ENCODE measurements at regions not wholly inside any gene's neighbourhood (a gene's known extent, or its start where the extent isn't known, plus 50 kb on each side); places are given as distances from the start of the nearest gene placed in this dataset.

GRCh38 chr14:42229294-42229693 lies 622.6 kb downstream of the LRFN5 start:
- CTCF ChIA-PET, result no interaction called here
- H4K8ac ChIP-seq (ENCODE audit: low read depth in 2 of 2, low read length in 2 of 2), result no peak overlapping the region
- no TSS peak for BruUV-seq (replicated peaks)

More at GRCh38 chr14:42229294-42229693, 622.6 kb downstream of the LRFN5 start:
- no peak overlapping the region for H3K4ac ChIP-seq (ENCODE audit: low read depth, low read length)
- DNase-seq (no peak), ATAC-seq (ENCODE audit: low read depth) (no peak)
- no peak overlapping the region for H3K14ac ChIP-seq (replicated peaks; ENCODE audit: low read depth, low read length)
- no peaks in the 10 kb centered on the region for H3K9me3 ChIP-seq (ENCODE audit: control insufficient read depth, insufficient read depth, low read length)
- no peak overlapping the region for H2AFZ ChIP-seq (replicated peaks; ENCODE audit: low read length, poor library complexity)
- no peak overlapping the region for H2BK20ac ChIP-seq (ENCODE audit: low read depth, low read length)
- H3K4me1 ChIP-seq (ENCODE audit: control insufficient read depth, insufficient read depth, low read length), result no peaks in the 10 kb centered on the region
- no peak overlapping the region for H3K18ac ChIP-seq (ENCODE audit: low read depth, low read length)
- H3K27me3 ChIP-seq (ENCODE audit: control insufficient read depth, insufficient read depth, low read length), result no peaks in the 10 kb centered on the region
- H2AK5ac ChIP-seq (ENCODE audit: low read depth, low read length), result no peak overlapping the region
- H3K9ac ChIP-seq (ENCODE audit: low read depth, low read length), result no peak overlapping the region
- no peak overlapping the region for H2AK9ac ChIP-seq (replicated peaks; ENCODE audit: low read depth, low read length, poor library complexity)
- no peak overlapping the region for H3K56ac ChIP-seq (ENCODE audit: extremely low read depth, insufficient read depth, low read length)
- POLR2A ChIA-PET (ENCODE audit: unreplicated experiment), result no interaction called here
- H4K91ac ChIP-seq (ENCODE audit: insufficient read depth, low read depth, low read length), result no peak overlapping the region
- TF ChIP-seq CHD1 (IDR thresholded peaks at IDR 0.05; ENCODE audit: low read depth, low read length) (no peak), RCOR1 (IDR thresholded peaks at IDR 0.05; ENCODE audit: insufficient replicate concordance, low read length) (no peak), POLR2A (IDR thresholded peaks at IDR 0.05; ENCODE audit: low read depth, low read length) (no peak), RFX5 (IDR thresholded peaks at IDR 0.05; ENCODE audit: low read depth, low read length) (no peak), USF2 (IDR thresholded peaks at IDR 0.05; ENCODE audit: low read depth, low read length) (no peak), ELK1 (IDR thresholded peaks at IDR 0.05; ENCODE audit: borderline replicate concordance, low read depth, low read length) (no peak), MXI1 (IDR thresholded peaks at IDR 0.05; ENCODE audit: borderline replicate concordance, low read depth, low read length) (no peak), MAFK (IDR thresholded peaks at IDR 0.05; ENCODE audit: low read depth, low read length) (no peak)
- in situ Hi-C loops (cut with MboI; ENCODE audit: low sequenced_read_pairs), result loop anchor here (10.0 kb wide), 1 partner anchor 776 kb away; no protein-coding TSS in a partner anchor
- no peak overlapping the region for H2BK15ac ChIP-seq (ENCODE audit: low read depth, low read length)
- H4K20me1 ChIP-seq (ENCODE audit: insufficient read depth, low read length), result no peaks in the 10 kb centered on the region
- H3K36me3 ChIP-seq (ENCODE audit: control insufficient read depth, insufficient read depth, low read length), result no peaks in the 10 kb centered on the region
- no peaks in the 10 kb centered on the region for H3K79me1 ChIP-seq (ENCODE audit: low read depth in 1 of 2, low read length in 2 of 2)
- H3K27ac ChIP-seq (ENCODE audit: insufficient read depth, low read length), result no peak overlapping the region
- no peak overlapping the region for H3K4me3 ChIP-seq (ENCODE audit: insufficient read depth, low read depth, low read length)
- dilution Hi-C loops (cut with HindIII; ENCODE audit: low sequenced_read_pairs, unreplicated experiment), result no loop called here
- no peak overlapping the region for H2BK5ac ChIP-seq (ENCODE audit: low read depth, low read length, poor library complexity, severe bottlenecking)
- H2BK120ac ChIP-seq (ENCODE audit: low read depth, low read length), result no peak overlapping the region
- no peak overlapping the region for H4K5ac ChIP-seq (ENCODE audit: low read depth, low read length)
- no peak overlapping the region for H3K23ac ChIP-seq (ENCODE audit: low read depth, low read length)
- intact Hi-C loops (cut with micrococcal nuclease), result no loop called here
- 40% methylated on average over 1 of the region's 6 CpGs; no CpG with 5 or more reads in 1 of the 2 experiments for WGBS, 2 experiments (ENCODE audit: extremely low coverage in 2 of 2, insufficient read length in 1 of 2)
- no peaks in the 10 kb centered on the region for H3K9me1 ChIP-seq (ENCODE audit: insufficient read depth, low read length)
- H3K4me2 ChIP-seq (ENCODE audit: low read depth, low read length), result no peak overlapping the region
